AG04449 (cell line): ENCODE measurements at regions not wholly inside any gene's neighbourhood (a gene's known extent, or its start where the extent isn't known, plus 50 kb on each side); places are given as distances from the start of the nearest gene placed in this dataset.

Experiments used
- CTCF ChIA-PET: fragments of 350-600 bp; formaldehyde crosslinking; extraction: SDS; loops from one replicate; lab custom pipeline; 2021; ENCODE audit warnings: antibody characterized with exemption; lab: Yijun Ruan, JAX
- POLR2A ChIA-PET: fragments of 400-600, 350-600 bp; formaldehyde crosslinking; extraction: SDS; loops from one replicate; lab custom pipeline; 2020; ENCODE audit warnings: antibody characterized with exemption, inconsistent platforms; lab: Yijun Ruan, JAX
- DNase-seq: peaks from one replicate; pipeline ENCODE4 v3.0.0-alpha.2; 2010; ENCODE audit warnings: low read depth, low spot score
- H3K4me3 ChIP-seq: 2 replicates; pipeline ENCODE4 v1.5.1; 2011; ENCODE audit warnings: low read depth, mild to moderate bottlenecking, control low read depth, low read length
- TF ChIP-seq, protein P1 (sequence below): IDR thresholded peaks from one replicate; pipeline ENCODE4 v1.5.1; 2011; ENCODE audit warnings: mild to moderate bottlenecking, moderate library complexity, low read length, control low read depth, inconsistent platforms; ENCODE audit not compliant: insufficient read depth; ENCODE audit errors: missing control alignments

DNA sequence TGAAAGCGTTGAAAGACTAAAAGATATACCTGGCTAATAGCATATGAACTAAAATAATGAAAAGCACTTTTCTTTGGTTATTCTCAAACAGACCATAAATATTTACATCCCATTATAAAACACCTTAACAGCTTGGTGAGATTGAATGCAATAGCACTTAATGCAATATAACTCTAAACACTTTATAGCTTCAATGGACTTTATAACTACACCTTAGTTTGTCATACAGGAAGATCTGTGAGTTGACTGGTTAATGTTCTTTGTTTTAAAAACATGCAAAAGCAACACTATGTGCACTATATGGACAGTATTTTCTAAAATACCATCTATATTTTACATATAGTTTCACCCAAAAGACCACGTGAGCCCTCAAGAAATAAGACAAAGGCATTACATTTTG, 353.3 kb upstream of the ACVR2A start:
- ChIA-PET POLR2A (no interaction called here), CTCF (no interaction called here)
- TF ChIP-seq, protein P1, sequence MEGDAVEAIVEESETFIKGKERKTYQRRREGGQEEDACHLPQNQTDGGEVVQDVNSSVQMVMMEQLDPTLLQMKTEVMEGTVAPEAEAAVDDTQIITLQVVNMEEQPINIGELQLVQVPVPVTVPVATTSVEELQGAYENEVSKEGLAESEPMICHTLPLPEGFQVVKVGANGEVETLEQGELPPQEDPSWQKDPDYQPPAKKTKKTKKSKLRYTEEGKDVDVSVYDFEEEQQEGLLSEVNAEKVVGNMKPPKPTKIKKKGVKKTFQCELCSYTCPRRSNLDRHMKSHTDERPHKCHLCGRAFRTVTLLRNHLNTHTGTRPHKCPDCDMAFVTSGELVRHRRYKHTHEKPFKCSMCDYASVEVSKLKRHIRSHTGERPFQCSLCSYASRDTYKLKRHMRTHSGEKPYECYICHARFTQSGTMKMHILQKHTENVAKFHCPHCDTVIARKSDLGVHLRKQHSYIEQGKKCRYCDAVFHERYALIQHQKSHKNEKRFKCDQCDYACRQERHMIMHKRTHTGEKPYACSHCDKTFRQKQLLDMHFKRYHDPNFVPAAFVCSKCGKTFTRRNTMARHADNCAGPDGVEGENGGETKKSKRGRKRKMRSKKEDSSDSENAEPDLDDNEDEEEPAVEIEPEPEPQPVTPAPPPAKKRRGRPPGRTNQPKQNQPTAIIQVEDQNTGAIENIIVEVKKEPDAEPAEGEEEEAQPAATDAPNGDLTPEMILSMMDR = no peak
- DNase-seq = no peak
- H3K4me3 ChIP-seq = no peak overlapping the region

DNA sequence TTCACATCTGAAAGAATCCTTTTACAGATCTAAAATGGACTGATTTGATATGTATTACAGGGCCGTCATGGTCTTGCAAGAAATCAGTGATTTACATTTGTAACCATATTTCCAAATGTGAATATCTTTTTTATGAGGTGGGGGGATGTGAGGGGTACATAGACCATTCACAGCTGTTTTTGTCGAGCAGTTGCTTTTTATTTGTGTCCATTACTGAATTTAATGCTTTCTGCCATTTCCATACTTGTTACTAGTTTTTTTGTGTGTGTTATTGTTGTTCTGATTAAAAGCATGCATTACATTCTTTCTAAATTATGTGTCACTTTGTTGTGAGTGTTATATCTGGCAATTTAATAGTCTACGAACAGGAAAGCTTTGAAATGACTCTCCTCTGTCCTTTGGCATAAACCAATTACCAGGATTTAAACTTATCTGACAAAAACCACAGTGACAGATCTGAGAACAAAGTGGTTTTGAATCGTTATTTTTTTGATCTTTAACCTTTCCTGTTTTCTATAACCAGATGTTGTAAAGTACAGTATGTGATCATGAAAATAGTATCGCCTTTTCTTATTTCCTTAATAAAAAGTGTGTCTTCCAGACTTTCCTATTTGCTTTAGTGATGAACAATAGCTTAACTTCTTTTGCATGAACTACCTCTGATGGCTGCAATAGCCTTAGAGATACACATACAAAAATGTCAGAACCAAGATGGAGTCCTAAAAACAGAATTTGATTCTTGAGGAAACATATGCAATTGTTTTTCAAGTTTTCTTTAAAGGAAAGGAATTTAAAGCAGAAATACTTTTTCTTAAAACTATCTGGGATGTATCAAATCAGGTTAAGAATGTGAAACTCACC, 354.2 kb upstream of the ACVR2A start:
- no peak overlapping the region for H3K4me3 ChIP-seq
- ChIA-PET POLR2A (no interaction called here), CTCF (no interaction called here)
- no peak for DNase-seq
- TF ChIP-seq, protein P1 = no peak

DNA sequence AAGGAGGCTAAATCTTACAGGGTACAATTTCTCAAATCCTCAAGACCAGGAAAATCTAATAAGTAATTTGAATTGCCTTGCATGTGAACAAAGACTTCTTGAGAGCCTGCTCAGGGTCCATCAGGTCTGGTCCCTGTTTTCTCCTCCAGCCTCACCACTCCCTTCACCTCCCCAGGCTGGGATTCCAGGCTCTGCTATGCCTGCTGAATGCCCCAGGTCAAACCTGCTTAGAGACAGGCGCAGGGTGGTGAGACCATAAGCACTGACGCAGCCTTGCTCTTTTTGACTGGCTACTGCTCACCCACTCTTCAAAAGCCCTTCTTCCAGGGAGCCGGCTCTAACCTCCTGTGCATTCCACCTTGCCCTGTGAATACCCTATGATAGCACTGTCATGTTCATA, 356.4 kb upstream of the ACVR2A start:
- ChIA-PET CTCF (no interaction called here), POLR2A (no interaction called here)
- no peak overlapping the region for H3K4me3 ChIP-seq
- TF ChIP-seq, protein P1 = no peak
- no peak for DNase-seq

DNA sequence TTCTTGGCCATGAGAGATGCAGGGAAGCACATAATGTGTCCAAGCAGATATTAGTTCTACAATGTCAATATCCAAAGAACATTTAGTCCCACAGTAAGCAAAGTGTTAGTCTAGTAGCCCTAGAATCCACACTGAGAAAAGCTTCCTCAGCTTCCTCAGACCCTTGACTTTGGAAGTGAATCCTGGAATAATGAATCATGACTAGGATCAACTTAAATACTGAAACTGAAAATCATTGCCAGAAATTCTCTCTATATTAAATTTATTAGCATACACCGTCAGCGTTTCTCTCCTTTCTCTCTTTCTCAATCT, 356.9 kb upstream of the ACVR2A start:
- no peak overlapping the region for H3K4me3 ChIP-seq
- TF ChIP-seq, protein P1 = no peak
- ChIA-PET CTCF (no interaction called here), POLR2A (no interaction called here)
- no peak for DNase-seq

DNA sequence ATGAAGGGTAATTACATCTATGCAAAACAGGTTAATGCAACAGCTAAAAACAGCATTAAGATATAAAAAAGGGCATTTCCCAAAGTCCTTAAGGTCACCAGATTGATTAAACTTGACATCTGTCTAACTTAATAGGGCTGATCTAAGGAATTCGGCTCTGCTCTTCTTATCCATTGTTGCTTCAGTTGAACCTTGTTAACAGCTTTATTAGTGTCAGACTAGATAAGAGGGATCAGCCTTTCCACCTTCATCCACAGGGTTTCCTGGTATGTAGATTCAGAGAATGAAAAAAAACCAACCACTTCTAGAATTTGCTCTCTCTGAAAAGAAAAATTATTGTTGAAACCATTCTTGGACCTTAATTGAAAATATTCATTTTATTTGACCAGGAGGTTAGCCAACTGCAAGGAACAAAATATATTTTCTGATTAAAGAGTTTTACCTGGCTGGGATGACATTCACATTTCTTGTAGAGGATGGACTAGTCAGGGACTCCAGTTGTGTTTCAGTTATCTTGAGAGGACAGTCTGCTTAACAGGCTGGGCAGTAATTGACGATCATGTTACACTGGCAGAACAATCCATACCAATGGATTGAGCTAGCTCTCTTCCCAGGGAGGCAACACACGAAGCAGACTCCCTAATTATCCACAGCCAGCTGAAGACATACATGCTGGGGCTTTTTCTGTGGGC, 357.4 kb upstream of the ACVR2A start:
- TF ChIP-seq, protein P1 = no peak
- ChIA-PET POLR2A (no interaction called here), CTCF (no interaction called here)
- DNase-seq = no peak
- H3K4me3 ChIP-seq = no peak overlapping the region

DNA sequence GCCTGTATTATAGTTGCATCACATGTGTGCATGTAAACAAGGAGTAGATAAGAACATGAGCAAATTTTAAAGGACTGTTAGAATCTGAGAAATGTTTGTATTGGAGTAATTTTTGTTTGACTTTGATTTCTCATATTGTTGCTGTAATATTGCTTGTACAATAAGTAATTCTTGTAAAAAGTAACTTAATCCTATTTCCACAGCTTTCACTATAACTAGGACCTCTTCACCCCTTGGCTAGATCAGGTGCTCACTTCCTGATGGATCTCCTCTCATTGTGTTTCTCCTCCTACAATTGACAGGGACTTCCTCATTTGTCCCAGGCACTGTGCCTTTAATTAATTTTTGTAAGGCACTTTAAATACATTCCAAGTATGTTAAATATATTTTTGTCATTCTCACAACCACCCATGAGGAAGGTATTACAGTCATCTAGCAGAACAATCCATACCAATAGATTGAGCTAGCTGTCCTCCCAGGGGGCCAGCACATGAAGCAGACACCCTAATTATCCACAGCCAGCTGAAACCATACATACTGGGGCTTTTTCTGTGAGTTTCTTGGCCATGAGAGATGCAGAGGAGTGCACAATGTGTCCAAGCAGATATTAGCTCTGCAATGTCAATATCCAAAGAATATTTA, 359.5 kb upstream of the ACVR2A start:
- POLR2A ChIA-PET = no interaction called here
- CTCF ChIA-PET = no interaction called here
- H3K4me3 ChIP-seq = no peak overlapping the region
- TF ChIP-seq, protein P1 = no peak
- DNase-seq = no peak
